Breast epithelium (tissue), 4 donors: ENCODE measurements at regions not wholly inside any gene's neighbourhood (a gene's known extent, or its start where the extent isn't known, plus 50 kb on each side); places are given as distances from the start of the nearest gene placed in this dataset.

ENCODE experiments used
- DNase-seq, 2 donors: peaks; one replicate each; pipeline ENCODE4 v3.0.0-alpha.2; 2019; ENCODE audit warnings: low spot score in 2 of 2
- H3K27ac ChIP-seq, 2 donors: fragments of 200-600 bp; sonication (generic) in 1 of 2; one replicate each; pipeline ENCODE4 v1.5.1; 2016 to 2019; ENCODE audit warnings: mild to moderate bottlenecking in 1 of 2
- H3K27me3 ChIP-seq, 2 donors: fragments of 200-600 bp; sonication (generic) in 1 of 2; one replicate each; pipeline versions ENCODE4 v1.5.1 to v1.6.0; 2017 to 2019; ENCODE audit warnings: control low read depth in 1 of 2, mild to moderate bottlenecking in 1 of 2
- H3K36me3 ChIP-seq: fragments of 200-600 bp; one replicate; pipeline ENCODE4 v1.5.1; 2019
- H3K4me1 ChIP-seq, 2 donors: fragments of 200-600 bp; sonication (generic); one replicate each; pipeline ENCODE4 v1.5.1; 2016 to 2019; ENCODE audit warnings: control low read depth in 1 of 2
- H3K4me3 ChIP-seq, 3 donors: fragments of 200-600 bp; sonication (generic); 1 replicate in 2 of 3; 2 replicates in 1 of 3; pipeline ENCODE4 v1.5.1; 2016 to 2019; ENCODE audit warnings: mild to moderate bottlenecking in 3 of 3, moderate library complexity in 2 of 3
- H3K9me3 ChIP-seq, 2 donors: fragments of 200-600 bp; sonication (generic) in 1 of 2; one replicate each; pipeline ENCODE4 v1.5.1; 2016 to 2019; ENCODE audit warnings: control low read depth in 1 of 2
- POLR2A ChIP-seq: fragments of 450-650 bp; IDR thresholded peaks from one replicate; pipeline ENCODE4 v1.6.1; 2016; ENCODE audit warnings: antibody characterized with exemption, mild to moderate bottlenecking, moderate library complexity
- POLR2AphosphoS5 ChIP-seq, 3 donors: sonication (generic); formaldehyde crosslinking; IDR thresholded peaks; one replicate each; pipeline ENCODE4 v1.6.1; 2017; ENCODE audit warnings: antibody characterized with exemption in 3 of 3
- intact Hi-C: fragments of 100-400 bp; cut with DNase I; formaldehyde crosslinking; loops from one replicate; pipeline ENCODE4 v1.15.1; 2023; ENCODE audit warnings: low total_unique reads
- TF ChIP-seq, protein P1 (sequence below), 3 donors: fragments of 450-650 bp; IDR thresholded peaks; one replicate each; pipeline ENCODE4 v1.5.1; 2016 to 2017; ENCODE audit warnings: antibody characterized with exemption in 3 of 3, mild to moderate bottlenecking in 3 of 3, moderate library complexity in 3 of 3

- no peaks in the 10 kb centered on the region for H3K36me3 ChIP-seq
- TF ChIP-seq POLR2A (no peak), POLR2AphosphoS5 (IDR thresholded peaks at IDR 0.05) (no peak)
- TF ChIP-seq, protein P1, sequence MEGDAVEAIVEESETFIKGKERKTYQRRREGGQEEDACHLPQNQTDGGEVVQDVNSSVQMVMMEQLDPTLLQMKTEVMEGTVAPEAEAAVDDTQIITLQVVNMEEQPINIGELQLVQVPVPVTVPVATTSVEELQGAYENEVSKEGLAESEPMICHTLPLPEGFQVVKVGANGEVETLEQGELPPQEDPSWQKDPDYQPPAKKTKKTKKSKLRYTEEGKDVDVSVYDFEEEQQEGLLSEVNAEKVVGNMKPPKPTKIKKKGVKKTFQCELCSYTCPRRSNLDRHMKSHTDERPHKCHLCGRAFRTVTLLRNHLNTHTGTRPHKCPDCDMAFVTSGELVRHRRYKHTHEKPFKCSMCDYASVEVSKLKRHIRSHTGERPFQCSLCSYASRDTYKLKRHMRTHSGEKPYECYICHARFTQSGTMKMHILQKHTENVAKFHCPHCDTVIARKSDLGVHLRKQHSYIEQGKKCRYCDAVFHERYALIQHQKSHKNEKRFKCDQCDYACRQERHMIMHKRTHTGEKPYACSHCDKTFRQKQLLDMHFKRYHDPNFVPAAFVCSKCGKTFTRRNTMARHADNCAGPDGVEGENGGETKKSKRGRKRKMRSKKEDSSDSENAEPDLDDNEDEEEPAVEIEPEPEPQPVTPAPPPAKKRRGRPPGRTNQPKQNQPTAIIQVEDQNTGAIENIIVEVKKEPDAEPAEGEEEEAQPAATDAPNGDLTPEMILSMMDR (IDR thresholded peaks at IDR 0.05), result no peak
- no peak overlapping the region for H3K27ac ChIP-seq
- intact Hi-C loops, result no loop called here
- DNase-seq, result no peak
- no peaks in the 10 kb centered on the region for H3K27me3 ChIP-seq
- no peak overlapping the region for H3K4me3 ChIP-seq
- no peaks in the 10 kb centered on the region for H3K4me1 ChIP-seq
- H3K9me3 ChIP-seq, result no peaks in the 10 kb centered on the region
Observed at GRCh38 chr3:72554689-72555088, 293.6 kb downstream of the SHQ1 start.

DNA sequence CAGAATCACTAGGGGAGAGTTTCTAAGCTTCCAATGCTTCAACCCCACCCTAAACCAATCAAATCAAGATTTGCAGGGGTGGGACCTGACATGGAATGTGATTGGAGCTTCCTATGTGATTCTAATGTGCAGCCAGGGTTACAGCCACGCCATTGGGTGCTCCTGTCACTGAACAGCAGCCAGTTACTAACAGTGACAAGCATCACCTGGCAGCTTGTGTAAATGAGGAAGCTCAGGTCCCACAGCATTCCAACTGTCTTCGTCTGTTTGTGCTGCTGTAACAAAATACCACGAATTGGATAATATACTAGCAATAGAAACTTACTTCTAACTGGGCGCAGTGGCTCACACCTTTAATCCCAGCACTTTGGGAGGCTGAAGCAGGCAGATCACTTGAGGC lies 294.9 kb downstream of the SHQ1 start:
- no peak overlapping the region for H3K27ac ChIP-seq
- H3K4me3 ChIP-seq, result no peak overlapping the region
- H3K9me3 ChIP-seq, result no peaks in the 10 kb centered on the region
- no peaks in the 10 kb centered on the region for H3K4me1 ChIP-seq
- TF ChIP-seq, protein P1 (IDR thresholded peaks at IDR 0.05), result no peak
- TF ChIP-seq POLR2AphosphoS5 (IDR thresholded peaks at IDR 0.05) (no peak), POLR2A (no peak)
- intact Hi-C loops, result no loop called here
- no peaks in the 10 kb centered on the region for H3K27me3 ChIP-seq
- no peaks in the 10 kb centered on the region for H3K36me3 ChIP-seq
- no peak for DNase-seq

- no peaks in the 10 kb centered on the region for H3K36me3 ChIP-seq
- H3K4me1 ChIP-seq, result no peaks in the 10 kb centered on the region
- DNase-seq, result no peak
- no peak overlapping the region for H3K27ac ChIP-seq
- no peak overlapping the region for H3K4me3 ChIP-seq
- H3K27me3 ChIP-seq, result no peaks in the 10 kb centered on the region
- TF ChIP-seq, protein P1 (IDR thresholded peaks at IDR 0.05), result no peak
- TF ChIP-seq POLR2A (no peak), POLR2AphosphoS5 (IDR thresholded peaks at IDR 0.05) (no peak)
- intact Hi-C loops, result no loop called here
- no peaks in the 10 kb centered on the region for H3K9me3 ChIP-seq
Observed at GRCh38 chr3:72550582-72551262, 297.5 kb downstream of the SHQ1 start.

DNA sequence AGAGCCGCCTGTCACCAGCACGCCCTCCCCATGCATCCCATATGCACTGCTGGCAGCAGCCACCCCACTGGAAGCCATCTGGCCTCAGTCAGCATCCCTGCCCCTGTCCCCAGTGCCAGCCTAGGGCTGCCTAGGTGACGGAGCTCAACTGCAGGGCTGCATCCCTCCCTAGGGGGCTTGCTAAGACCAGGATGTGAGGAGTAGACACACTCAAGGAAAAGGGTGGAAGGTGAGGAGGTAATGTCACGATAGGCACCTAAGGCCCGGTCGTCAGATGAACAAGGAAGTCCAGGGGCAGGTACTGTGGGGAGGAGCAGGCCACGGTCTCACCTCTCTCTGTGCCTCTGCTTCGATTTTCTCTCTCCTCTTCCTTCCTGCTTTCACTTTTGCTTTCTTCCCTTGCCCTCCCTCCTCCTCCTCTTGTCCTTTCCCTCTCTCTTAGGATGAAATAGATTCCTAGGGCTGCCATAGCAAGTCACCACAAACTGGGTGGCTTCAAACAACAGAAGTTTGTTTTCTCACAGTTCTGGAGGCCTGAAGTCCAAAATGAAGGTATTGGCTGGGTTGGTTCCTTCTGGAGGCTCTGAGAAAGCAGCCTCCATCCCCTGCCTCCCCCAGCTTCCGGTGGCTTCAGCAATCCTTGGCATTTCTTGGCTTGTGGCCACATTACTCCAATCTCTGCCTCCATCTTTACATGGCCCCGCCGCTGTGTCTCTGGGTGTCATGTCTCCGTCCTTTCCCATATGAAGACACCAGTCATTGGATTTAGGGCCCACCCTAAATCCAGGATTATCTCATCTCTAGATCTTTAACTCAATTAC lies 298.3 kb downstream of the SHQ1 start:
- no peak for TF ChIP-seq POLR2AphosphoS5 (IDR thresholded peaks at IDR 0.05)
- TF ChIP-seq, protein P1 (IDR thresholded peaks at IDR 0.05), result no peak
- no peak for TF ChIP-seq POLR2A

DNA sequence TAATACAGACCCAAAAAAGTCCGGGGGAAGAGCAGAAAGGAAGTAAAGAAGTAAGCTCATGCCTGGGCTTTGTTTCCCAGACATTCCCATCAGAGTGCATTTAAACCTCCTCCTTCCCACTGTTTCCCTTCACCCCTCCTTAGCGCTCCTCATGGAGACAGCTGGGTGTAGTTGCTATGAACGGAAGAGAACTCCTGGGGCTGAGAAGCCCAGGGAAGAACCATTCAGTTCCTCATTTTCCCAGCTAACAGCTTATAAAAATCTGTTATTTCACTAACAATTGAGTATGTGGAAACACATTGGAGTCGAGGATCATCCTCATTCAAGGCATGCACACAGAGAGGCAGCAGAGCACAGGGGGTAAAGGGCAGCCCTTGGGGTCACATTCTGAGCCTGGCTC lies 299.3 kb downstream of the SHQ1 start:
- Histone ChIP-seq H3K27ac (no peak overlapping the region), H3K27me3 (no peaks in the 10 kb centered on the region), H3K36me3 (no peaks in the 10 kb centered on the region), H3K9me3 (no peaks in the 10 kb centered on the region), H3K4me1 (no peaks in the 10 kb centered on the region), H3K4me3 (no peak overlapping the region)
- DNase-seq, result no peak
- TF ChIP-seq POLR2AphosphoS5 (IDR thresholded peaks at IDR 0.05) (no peak), POLR2A (no peak)
- TF ChIP-seq, protein P1 (IDR thresholded peaks at IDR 0.05), result no peak
- intact Hi-C loops, result no loop called here

More for the DNA sequence above, 298.3 kb downstream of the SHQ1 start:
- DNase-seq, result no peak
- Histone ChIP-seq H3K4me3 (no peak overlapping the region), H3K27me3 (no peaks in the 10 kb centered on the region), H3K9me3 (no peaks in the 10 kb centered on the region), H3K4me1 (no peaks in the 10 kb centered on the region), H3K36me3 (no peaks in the 10 kb centered on the region), H3K27ac (no peak overlapping the region)
- intact Hi-C loops, result no loop called here
